ENCODE measurements at regions not wholly inside any gene's neighbourhood (a gene's known extent, or its start where the extent isn't known, plus 50 kb on each side); places are given as distances from the start of the nearest gene placed in this dataset.

- peaks cover 0 to 16% (median 0%) of the 10 kb centered on the region in 10 experiments; a peak in 2 of 20 replicates for H3K4me1 ChIP-seq
- no peak overlapping the region for H3K27ac ChIP-seq
- no peak for TF ChIP-seq Cebpa-rat (IDR thresholded peaks at IDR 0.05)
- H4K20me1 ChIP-seq: no peaks in the 10 kb centered on the region
- H3K4me3 ChIP-seq: no peak overlapping the region
- H3K9me3 ChIP-seq (replicated peaks in 1 of 11): no peaks in the 10 kb centered on the region
- H3K36me3 ChIP-seq: no peaks in the 10 kb centered on the region
- H3K4me2 ChIP-seq: no peak overlapping the region
- H3K27me3 ChIP-seq: no peaks in the 10 kb centered on the region
- H3K9ac ChIP-seq: no peak overlapping the region
Observed at GRCh38 chr3:117563063-117563462, 853.5 kb downstream of the TUSC7 start.

- Histone ChIP-seq H3K4me2 (no peak overlapping the region), H3K9ac (no peak overlapping the region), H3K27ac (no peak overlapping the region), H4K20me1 (no peaks in the 10 kb centered on the region), H3K36me3 (no peaks in the 10 kb centered on the region), H3K4me3 (no peak overlapping the region), H3K27me3 (no peaks in the 10 kb centered on the region), H3K4me1 (peaks cover 0 to 16% (median 0%) of the 10 kb centered on the region in 10 experiments; a peak in 2 of 20 replicates), H3K9me3 (replicated peaks in 1 of 11) (no peaks in the 10 kb centered on the region)
- TF ChIP-seq Cebpa-rat (IDR thresholded peaks at IDR 0.05): no peak
Observed at GRCh38 chr3:117565777-117566176, 856.2 kb downstream of the TUSC7 start.

GRCh38 chr3:117566926-117567325 lies 857.3 kb downstream of the TUSC7 start:
- Histone ChIP-seq H3K27me3 (no peaks in the 10 kb centered on the region), H4K20me1 (no peaks in the 10 kb centered on the region), H3K36me3 (no peaks in the 10 kb centered on the region), H3K4me1 (peaks cover 0 to 16% (median 0%) of the 10 kb centered on the region in 10 experiments; a peak in 2 of 20 replicates), H3K9me3 (replicated peaks in 1 of 11) (no peaks in the 10 kb centered on the region), H3K9ac (no peak overlapping the region), H3K27ac (no peak overlapping the region), H3K4me2 (no peak overlapping the region), H3K4me3 (no peak overlapping the region)
- TF ChIP-seq Cebpa-rat (IDR thresholded peaks at IDR 0.05): no peak

GRCh38 chr3:117567382-117567781 lies 857.8 kb downstream of the TUSC7 start:
- no peaks in the 10 kb centered on the region for H3K27me3 ChIP-seq
- H4K20me1 ChIP-seq: no peaks in the 10 kb centered on the region
- no peaks in the 10 kb centered on the region for H3K9me3 ChIP-seq (replicated peaks in 1 of 11)
- TF ChIP-seq Cebpa-rat (IDR thresholded peaks at IDR 0.05): no peak
- no peak overlapping the region for H3K27ac ChIP-seq
- H3K36me3 ChIP-seq: no peaks in the 10 kb centered on the region
- H3K9ac ChIP-seq: no peak overlapping the region
- no peak overlapping the region for H3K4me3 ChIP-seq
- H3K4me2 ChIP-seq: peak overlapping the region in 1 of 11 experiments; percentile 7; a peak in 1 of 22 replicates
- H3K4me1 ChIP-seq: peaks cover 0 to 16% (median 0%) of the 10 kb centered on the region in 10 experiments; a peak in 2 of 20 replicates

GRCh38 chr3:117567906-117568305 lies 858.3 kb downstream of the TUSC7 start:
- Histone ChIP-seq H3K9ac (no peak overlapping the region), H3K27ac (no peak overlapping the region)
- no peak for TF ChIP-seq Cebpa-rat (IDR thresholded peaks at IDR 0.05)

GRCh38 chr3:117572786-117573185 lies 863.2 kb downstream of the TUSC7 start:
- peaks cover 0 to 13% (median 0%) of the 10 kb centered on the region in 10 experiments; a peak in 2 of 20 replicates for H3K4me1 ChIP-seq
- peaks cover 0 to 15% (median 3%) of the 10 kb centered on the region in 11 experiments; a peak in 7 of 22 replicates for H3K9me3 ChIP-seq (replicated peaks in 1 of 11)
- H3K36me3 ChIP-seq: no peaks in the 10 kb centered on the region
- no peak overlapping the region for H3K4me3 ChIP-seq
- H3K27me3 ChIP-seq: no peaks in the 10 kb centered on the region
- H3K9ac ChIP-seq: no peak overlapping the region
- no peak for TF ChIP-seq Cebpa-rat (IDR thresholded peaks at IDR 0.05)
- H3K27ac ChIP-seq: no peak overlapping the region
- no peaks in the 10 kb centered on the region for H4K20me1 ChIP-seq
- H3K4me2 ChIP-seq: 0 out of 22 replicates have a peak overlapping the region, but pooled peaks of 1 of the 11 experiments have one; percentile 3

More at GRCh38 chr3:117567906-117568305, 858.3 kb downstream of the TUSC7 start:
- H3K9me3 ChIP-seq (replicated peaks in 1 of 11): no peaks in the 10 kb centered on the region
- H3K4me2 ChIP-seq: 0 out of 22 replicates have a peak overlapping the region, but pooled peaks of 1 of the 11 experiments have one; percentile 7
- H3K4me3 ChIP-seq: no peak overlapping the region
- H4K20me1 ChIP-seq: no peaks in the 10 kb centered on the region
- H3K36me3 ChIP-seq: no peaks in the 10 kb centered on the region
- H3K27me3 ChIP-seq: no peaks in the 10 kb centered on the region
- H3K4me1 ChIP-seq: peaks cover 0 to 21% (median 0%) of the 10 kb centered on the region in 10 experiments; a peak in 2 of 20 replicates

- Histone ChIP-seq H3K27ac (no peak overlapping the region), H3K9me3 (replicated peaks in 1 of 11) (peaks cover 0 to 15% (median 3%) of the 10 kb centered on the region in 11 experiments; a peak in 7 of 22 replicates), H3K36me3 (no peaks in the 10 kb centered on the region), H3K9ac (no peak overlapping the region), H3K4me3 (no peak overlapping the region), H3K4me2 (no peak overlapping the region), H3K4me1 (no peaks in the 10 kb centered on the region), H4K20me1 (no peaks in the 10 kb centered on the region), H3K27me3 (no peaks in the 10 kb centered on the region)
- no peak for TF ChIP-seq Cebpa-rat (IDR thresholded peaks at IDR 0.05)
Observed at GRCh38 chr3:117580806-117581205, 871.2 kb downstream of the TUSC7 start.

GRCh38 chr3:117586161-117586560 lies 876.6 kb downstream of the TUSC7 start:
- Histone ChIP-seq H3K27ac (no peak overlapping the region), H3K4me2 (no peak overlapping the region), H4K20me1 (no peaks in the 10 kb centered on the region), H3K4me1 (no peaks in the 10 kb centered on the region), H3K27me3 (no peaks in the 10 kb centered on the region), H3K9me3 (replicated peaks in 1 of 11) (no peaks in the 10 kb centered on the region), H3K9ac (no peak overlapping the region), H3K4me3 (no peak overlapping the region), H3K36me3 (no peaks in the 10 kb centered on the region)
- TF ChIP-seq Cebpa-rat (IDR thresholded peaks at IDR 0.05): no peak

- Histone ChIP-seq H4K20me1 (no peaks in the 10 kb centered on the region), H3K9me3 (replicated peaks in 1 of 11) (no peaks in the 10 kb centered on the region), H3K4me2 (no peak overlapping the region), H3K4me3 (no peak overlapping the region), H3K9ac (no peak overlapping the region), H3K36me3 (no peaks in the 10 kb centered on the region), H3K27me3 (no peaks in the 10 kb centered on the region), H3K4me1 (no peaks in the 10 kb centered on the region), H3K27ac (no peak overlapping the region)
- no peak for TF ChIP-seq Cebpa-rat (IDR thresholded peaks at IDR 0.05)
Observed at GRCh38 chr3:117587416-117587815, 877.8 kb downstream of the TUSC7 start.

- H3K4me2 ChIP-seq: no peak overlapping the region
- H3K4me3 ChIP-seq: no peak overlapping the region
- no peaks in the 10 kb centered on the region for H3K4me1 ChIP-seq
- no peaks in the 10 kb centered on the region for H3K9me3 ChIP-seq (replicated peaks in 1 of 11)
- TF ChIP-seq Cebpa-rat (IDR thresholded peaks at IDR 0.05): no peak
- no peaks in the 10 kb centered on the region for H3K36me3 ChIP-seq
- no peaks in the 10 kb centered on the region for H3K27me3 ChIP-seq
- H3K9ac ChIP-seq: no peak overlapping the region
- no peaks in the 10 kb centered on the region for H4K20me1 ChIP-seq
- no peak overlapping the region for H3K27ac ChIP-seq
Observed at GRCh38 chr3:117589454-117589853, 879.9 kb downstream of the TUSC7 start.
